Activated CD4-positive, alpha-beta T cell treated with anti-CD3 and anti-CD28 coated beads, Interleukin-2, amount 50 U/mL, for 24 hours (primary cell): ENCODE measurements at regions not wholly inside any gene's neighbourhood (a gene's known extent, or its start where the extent isn't known, plus 50 kb on each side); places are given as distances from the start of the nearest gene placed in this dataset.

Experiments used
- DNase-seq, 2 donors: peaks; one replicate each; pipeline ENCODE4 v3.0.0-alpha.2; 2020; ENCODE audit warnings: low read depth in 1 of 2, low spot score in 1 of 2

DNA sequence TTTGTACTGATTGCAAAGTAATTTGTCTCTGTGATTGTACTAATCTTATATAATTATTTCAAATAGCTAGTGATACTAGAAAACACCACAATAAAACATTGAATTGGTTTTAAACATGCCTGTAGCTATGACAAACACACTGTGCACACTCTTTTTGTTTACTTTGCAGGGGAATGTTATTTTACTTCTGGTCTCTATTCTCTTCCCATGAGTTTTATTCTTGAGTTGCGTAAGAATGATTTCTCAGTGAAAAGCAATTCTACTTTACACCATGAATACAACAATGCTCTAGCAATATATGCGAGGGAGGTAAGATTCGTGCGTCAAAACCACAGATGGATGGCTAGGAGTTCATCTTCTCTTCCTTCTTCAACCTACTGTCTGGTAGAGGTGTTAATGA, 68.4 kb upstream of the PHACTR1 start:
- DNase-seq, result no peak

DNA sequence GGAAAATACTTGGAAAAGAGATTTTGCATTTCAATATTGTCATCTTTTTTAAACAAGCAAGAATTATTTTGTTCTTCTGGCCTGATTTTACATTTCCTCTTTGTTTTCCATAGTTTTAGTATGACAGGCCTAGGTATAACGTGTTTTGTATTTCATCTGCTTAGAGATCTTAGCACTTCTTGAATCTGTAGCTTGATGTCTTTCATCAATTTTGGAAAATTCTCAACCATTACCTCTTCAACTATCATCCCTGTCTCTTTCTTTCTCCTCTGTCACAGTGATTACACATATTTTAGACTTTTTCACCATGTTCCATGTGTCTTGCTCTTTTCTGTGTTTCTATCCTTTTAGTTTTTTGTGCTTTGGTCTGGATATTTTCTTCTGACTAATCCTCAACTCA, 67.2 kb upstream of the PHACTR1 start:
- no peak for DNase-seq

DNA sequence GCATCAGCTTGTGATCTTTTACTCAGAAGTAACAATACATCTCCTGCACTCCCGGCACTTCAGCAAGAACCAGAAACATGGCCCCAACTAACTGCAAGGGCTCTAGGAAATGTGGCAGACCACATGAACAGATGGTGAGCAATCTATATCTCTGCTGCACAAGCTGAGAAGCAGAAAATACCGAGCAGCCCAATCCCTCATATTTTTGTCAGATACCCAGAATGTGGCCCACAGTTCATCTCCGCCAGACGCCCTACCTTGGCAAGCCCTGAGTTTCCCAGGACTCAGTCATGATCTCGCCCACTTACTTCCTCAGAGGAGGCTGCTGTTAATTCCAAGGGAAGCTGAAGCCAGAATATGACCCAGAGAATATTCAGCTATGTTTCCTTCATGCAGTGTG, 63.1 kb upstream of the PHACTR1 start:
- no peak for DNase-seq

DNA sequence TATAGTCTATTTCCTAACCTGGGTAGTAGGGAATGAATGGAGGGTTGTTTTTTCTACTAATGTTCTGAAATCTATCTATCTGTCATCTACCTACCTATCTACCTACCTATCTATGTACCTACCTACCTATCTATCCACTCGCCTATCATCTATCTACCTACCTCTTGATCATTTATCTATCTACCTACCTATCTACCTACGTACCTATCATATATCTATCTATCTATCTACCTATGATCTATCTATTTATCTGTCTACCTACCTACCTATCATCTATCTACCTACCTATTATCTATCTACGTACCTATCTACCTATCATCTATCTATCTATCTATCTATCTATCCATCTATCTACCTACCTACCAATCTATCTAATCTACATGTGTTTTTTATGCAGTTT, 62.5 kb upstream of the PHACTR1 start:
- DNase-seq, result no peak

DNA sequence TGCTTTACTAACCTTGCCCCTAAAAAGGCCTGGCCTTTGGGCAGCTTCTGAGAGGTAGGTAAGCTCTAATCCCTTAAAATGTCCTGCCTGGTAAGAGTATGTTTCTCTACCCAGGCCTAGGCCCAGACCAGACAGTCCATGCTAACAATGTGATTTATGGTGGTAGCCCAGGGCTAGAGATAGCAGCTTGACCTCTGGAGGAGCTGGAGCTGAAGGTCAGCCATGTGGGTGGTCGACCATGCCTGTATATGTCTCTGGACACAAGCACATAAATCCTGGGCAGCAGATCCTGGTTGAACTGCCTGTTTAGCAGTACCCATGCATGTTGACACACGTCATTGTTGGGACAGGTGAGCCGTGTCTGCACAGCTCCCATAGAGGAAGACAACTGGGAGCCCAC, 62.1 kb upstream of the PHACTR1 start:
- no peak for DNase-seq

DNA sequence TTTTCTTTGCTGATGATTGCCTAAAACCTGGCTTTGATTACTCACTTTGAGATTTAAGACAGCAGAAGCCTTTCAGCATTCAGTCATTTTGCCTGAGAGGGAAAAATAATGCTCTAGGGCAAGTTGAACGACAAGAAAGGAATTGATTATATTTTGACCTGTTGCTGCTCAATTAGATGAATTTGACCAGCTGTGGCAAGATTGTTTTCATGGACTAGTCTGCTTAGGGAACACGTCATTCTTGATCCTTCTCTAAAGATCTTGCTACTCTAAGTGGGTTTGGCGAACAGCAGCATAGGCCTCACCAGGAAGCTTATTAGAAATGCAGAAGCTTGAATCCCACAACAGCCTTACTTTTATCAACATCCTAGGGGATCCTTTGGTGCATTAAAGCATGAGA, 59.7 kb upstream of the PHACTR1 start:
- no peak for DNase-seq

DNA sequence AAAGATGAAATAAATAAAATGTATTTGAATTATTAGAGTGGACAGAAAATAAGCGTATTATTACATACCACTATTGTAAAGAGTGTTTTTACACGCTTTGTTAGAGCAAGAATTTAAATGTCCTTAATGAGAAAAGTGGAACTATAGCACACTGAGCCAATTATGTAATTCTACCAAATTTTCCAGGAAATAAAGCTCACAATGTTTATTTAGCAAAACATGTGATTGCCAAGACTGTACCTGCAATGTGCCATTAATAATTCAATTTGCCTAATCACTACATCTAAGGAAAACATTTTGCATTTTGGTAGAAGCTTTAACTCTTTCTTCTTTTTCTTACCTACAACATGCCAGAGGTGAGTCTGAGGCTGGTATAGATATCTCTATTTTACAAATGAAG, 58.7 kb upstream of the PHACTR1 start:
- no peak for DNase-seq

DNA sequence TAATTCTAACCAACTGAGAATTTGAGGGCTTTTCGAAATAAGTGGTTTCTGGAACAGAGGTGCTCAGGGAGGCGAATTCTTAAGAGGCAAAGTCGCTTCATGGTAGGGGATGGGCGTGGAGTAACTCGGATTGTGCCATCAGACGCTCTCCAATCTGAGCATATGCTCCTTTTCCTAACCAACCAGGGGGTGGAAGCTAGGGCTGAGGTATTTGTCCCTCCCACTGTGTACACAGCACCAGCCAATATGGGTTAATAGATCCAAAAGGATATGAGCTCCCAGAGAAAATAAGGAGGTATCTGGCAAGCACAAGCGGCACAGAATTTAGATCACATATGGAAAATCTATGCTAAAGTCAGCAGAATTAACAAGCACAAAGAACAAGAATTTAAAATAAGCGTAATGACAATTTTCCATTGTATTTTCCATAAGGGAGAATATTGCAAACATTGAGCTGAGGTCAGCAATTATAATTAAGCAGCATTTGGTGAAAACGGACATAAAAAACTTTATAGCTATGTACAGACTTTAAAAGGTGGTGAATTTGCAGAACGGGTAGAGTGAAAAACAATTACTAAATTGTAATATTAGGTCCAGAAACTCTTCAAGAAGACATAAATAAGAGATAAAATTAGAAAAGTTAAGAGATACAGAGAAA, 55.0 kb upstream of the PHACTR1 start:
- DNase-seq, result no peak
